Lower leg skin (tissue), 3 donors: ENCODE measurements at regions not wholly inside any gene's neighbourhood (a gene's known extent, or its start where the extent isn't known, plus 50 kb on each side); places are given as distances from the start of the nearest gene placed in this dataset.
"Not testable (repeated sequence)": the region's sequence is repeated elsewhere in the genome, so short reads cannot be mapped to it uniquely, and the experiment has no call there.

Experiments used
- DNase-seq, 2 donors: peaks; one replicate each; pipeline ENCODE4 v3.0.0-alpha.2; 2019; ENCODE audit warnings: low spot score in 2 of 2
- H3K4me3 ChIP-seq: fragments of 200-600 bp; sonication (generic); 2 replicates; pipeline ENCODE4 v1.5.1; 2017; ENCODE audit warnings: mild to moderate bottlenecking, low read depth; ENCODE audit not compliant: poor library complexity, severe bottlenecking
- WGBS, 2 donors: methylation state at CpG; one replicate each; pipeline ENCODE4 v1.1.5; 2018; 5-methylcytosine and 5-hydroxymethylcytosine counted together
- intact Hi-C: fragments of 100-400 bp; cut with DNase I; formaldehyde crosslinking; loops from one replicate; pipeline ENCODE4 v1.15.0; 2023; ENCODE audit warnings: low total_unique reads

DNA sequence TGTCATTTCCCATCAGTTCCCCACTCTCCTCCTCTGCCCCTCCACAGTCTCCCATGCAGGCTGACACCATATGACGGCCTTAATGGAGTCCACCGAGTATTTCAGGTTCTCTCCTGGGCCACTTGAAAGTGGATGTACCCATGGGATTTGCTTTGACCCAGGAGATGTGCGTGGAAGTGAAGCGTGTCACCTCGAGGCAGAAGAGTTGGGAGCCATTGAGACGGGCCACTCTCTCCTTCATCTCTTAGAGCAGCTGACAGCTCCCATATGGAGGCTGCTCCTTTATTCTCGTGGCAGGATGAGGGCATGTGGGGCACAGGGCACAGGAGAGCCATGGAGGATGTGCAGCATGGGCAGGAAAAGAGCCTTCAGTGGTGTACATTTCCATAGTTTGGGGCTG, 144.7 kb upstream of the CRYM start:
- H3K4me3 ChIP-seq, intact Hi-C loops: not testable (repeated sequence)
- DNase-seq = peak in 1 of 2 donors; percentile 61
- WGBS, 2 donors = 85% methylated on average over 5 of the region's 7 CpGs; no CpG with 5 or more reads in 1 of the 2 donors

DNA sequence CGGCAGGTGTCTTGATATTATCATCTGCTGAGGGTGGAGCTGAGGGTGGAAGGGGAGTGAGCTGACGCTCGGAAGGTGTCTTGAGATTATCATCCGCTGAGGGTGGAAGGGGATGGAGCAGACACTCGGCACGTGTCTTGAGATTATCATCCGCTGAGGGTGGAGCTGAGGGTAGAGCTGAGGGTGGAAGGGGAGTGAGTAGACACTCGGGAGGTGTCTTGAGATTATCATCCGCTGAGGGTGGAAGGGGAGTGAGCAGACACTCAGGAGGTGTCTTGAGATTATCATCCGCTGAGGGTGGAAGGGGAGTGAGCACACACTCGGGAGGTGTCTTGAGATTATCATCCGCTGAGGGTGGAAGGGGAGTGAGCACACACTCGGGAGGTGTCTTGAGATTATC, 126.6 kb upstream of the CRYM start:
- DNase-seq, intact Hi-C loops, H3K4me3 ChIP-seq: not testable (repeated sequence)
- WGBS, 2 donors = no CpG with 5 or more reads among the region's 13 CpGs

DNA sequence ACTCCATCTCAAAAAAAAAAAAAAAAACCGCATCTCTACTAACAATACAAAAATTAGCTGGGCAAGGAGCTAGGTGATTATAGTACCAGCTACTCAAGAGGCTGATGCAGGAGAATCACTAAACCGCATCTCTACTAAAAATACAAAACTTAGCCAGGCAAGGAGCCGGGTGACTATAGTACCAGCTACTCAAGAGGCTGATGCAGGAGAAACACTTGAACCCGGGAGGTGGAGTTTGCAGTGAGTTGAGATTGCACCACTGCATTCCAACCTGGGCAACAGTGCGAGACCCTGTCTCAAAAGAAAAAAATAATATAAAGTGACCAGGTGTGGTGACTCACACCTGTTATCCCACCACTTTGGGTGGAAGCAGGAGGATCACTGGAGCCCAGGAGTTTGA, 119.8 kb upstream of the CRYM start:
- H3K4me3 ChIP-seq, intact Hi-C loops, DNase-seq: not testable (repeated sequence)
- WGBS, 2 donors = 93 to 100% methylated on average over 2 of the region's 5 CpGs

DNA sequence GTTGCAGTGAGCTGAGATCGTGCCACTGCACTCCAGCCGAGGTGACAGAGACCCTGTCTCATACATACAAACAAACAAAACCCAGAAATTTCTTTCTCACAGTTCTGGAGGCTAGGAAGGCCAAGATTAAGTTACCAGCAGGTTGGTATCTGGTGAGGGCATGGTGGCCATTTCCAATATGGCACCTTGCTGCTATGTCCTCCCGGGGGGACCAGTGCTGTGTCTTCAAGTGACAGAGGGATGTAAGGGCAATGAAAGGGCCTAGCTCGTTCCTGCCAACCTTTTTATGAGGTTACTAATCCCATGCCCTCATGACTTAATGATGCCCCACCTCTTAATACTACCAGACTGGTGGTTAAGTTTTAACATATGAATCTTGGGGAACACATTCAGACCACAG, 118.5 kb upstream of the CRYM start:
- 100% methylated on average over 2 of the region's 4 CpGs; no CpG with 5 or more reads in 1 of the 2 donors for WGBS, 2 donors
- DNase-seq, intact Hi-C loops, H3K4me3 ChIP-seq: not testable (repeated sequence)

DNA sequence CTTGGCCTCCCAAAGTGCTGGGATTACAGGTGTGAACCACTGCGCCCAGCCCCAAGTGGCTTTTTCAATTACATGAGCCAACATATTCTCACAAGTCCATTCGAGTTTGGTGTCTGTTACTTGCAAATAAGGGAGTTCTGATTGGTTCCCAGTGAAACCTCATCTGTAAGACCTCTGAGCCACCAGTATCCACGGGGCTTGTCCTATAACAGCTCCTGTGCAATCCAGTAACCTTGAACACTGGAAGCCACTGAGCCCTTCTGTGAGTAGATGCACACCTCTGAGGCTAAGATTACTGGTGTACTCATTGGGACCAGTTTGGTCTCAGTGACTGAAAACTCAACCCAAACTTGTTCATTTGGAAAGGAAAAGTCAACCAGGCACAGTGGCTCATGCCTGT, 112.5 kb upstream of the CRYM start:
- DNase-seq, intact Hi-C loops, H3K4me3 ChIP-seq: not testable (repeated sequence)
- WGBS, 2 donors = no CpG with 5 or more reads among the region's 3 CpGs

DNA sequence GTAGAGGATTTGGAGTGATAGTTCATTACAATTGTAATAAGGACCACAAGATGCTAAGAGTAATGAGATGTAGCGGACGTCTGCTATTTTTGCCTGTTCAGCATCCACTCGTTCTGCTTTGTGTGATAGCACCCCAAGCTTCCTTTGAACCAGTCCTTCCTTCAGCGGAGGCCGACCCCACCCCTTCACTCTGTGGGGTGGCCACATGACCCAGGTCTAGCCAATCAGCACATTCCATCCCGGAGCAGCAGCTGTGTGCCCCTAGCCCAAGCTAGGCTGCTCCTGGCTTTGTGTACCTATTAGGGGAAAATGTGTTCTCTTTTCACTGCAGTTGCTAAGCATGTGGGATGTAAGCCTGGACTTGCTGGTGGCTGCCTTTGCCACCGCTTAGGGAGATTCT, 111.8 kb upstream of the CRYM start:
- WGBS, 2 donors = no CpG with 5 or more reads among the region's 7 CpGs
- H3K4me3 ChIP-seq, intact Hi-C loops, DNase-seq: not testable (repeated sequence)

DNA sequence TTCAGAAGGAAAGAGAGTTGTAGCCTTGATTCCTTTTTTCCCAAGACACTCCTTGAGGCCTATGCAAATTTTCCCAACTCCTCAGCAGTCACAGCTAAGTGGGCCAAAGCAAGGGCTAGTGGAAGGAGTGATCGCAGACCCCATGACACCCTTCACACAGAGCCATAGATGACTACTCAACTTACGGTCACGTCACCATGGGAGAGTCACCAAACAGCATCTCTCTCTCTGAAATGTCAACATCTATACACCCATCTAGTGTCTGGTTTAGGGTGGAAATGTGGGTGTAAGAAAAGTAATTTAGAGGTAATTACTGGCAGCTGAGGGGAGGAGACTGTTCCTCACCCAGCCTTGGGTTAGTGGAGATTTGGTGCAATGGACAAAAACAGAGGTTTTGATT, 109.7 kb upstream of the CRYM start:
- 100% methylated on average over 2 of the region's 3 CpGs for WGBS, 2 donors
- intact Hi-C loops, H3K4me3 ChIP-seq, DNase-seq: not testable (repeated sequence)

DNA sequence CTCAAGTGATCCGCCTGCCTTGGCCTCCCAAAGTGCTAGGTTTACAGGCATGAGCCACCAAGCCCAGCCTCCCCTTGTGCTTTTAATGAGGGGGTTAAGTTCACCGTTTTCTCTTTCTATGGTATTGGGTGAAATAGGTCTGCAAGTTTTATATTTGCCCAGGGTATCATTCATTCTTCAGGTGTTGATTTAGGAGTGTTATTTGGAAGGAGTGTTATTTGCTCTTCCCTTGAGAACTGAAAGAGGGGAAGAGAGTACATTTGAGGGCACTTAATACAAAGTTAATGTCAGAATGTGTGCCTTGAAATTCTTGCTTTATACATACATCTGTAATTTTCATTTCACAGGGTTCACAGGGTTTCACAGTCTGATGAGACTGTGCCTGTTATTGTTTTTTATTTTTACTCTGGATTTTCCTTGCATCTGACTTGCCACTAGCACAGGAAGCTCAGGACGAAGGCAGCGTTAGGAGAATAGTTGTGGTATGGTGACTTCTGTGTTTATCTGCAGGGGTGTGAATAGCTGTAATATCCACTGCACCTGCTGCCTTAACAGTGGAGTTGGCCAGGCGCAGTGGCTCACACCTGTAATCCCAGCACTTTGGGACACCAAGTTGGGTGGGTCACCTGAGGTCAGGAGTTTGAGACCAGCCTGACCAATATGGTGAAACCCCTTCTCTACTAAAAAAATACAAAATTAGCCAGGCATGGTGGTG, 108.3 kb upstream of the CRYM start:
- no CpG with 5 or more reads among the region's 5 CpGs for WGBS, 2 donors
- intact Hi-C loops, H3K4me3 ChIP-seq, DNase-seq: not testable (repeated sequence)

DNA sequence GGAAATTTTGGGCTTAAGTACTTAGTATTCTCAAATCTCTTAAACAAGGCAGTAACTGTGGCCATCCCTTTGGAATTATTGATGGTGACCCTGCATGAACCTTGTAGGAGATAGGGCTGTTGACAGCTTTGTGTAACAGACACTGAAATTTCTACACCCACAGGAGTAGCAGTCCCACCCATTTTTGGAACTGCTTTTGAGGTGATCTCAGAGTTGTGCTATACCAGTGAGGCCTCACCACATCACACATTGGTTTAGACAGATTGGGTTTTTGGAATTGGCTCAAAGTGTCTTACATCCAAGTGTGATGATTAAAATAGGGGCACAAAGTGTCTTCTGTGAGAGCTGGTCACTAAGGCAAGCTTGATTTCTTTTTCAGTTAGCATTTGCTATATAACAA, 105.6 kb upstream of the CRYM start:
- intact Hi-C loops, DNase-seq, H3K4me3 ChIP-seq: not testable (repeated sequence)

DNA sequence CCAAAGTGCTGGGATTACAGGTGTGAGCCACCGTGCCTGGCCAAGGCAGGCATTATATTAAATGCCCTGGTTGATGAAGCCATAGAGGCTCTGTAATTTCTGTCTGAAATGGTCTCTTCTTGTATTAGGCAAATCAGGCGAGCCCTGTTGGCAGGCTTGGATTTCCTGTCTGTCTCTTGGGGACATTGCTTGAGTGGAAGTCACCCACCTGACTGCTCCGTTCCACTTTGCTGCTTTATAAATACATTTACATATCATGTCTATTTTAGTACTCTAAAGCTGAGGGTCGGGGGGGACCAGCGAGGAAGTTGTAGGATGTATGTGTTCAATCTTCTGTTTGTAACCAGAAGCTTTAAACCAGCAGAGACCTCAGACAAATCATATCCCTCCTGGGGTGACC, 101.6 kb upstream of the CRYM start:
- WGBS, 2 donors = 94% methylated on average over 4 of the region's 5 CpGs; no CpG with 5 or more reads in 1 of the 2 donors
- DNase-seq, intact Hi-C loops, H3K4me3 ChIP-seq: not testable (repeated sequence)

DNA sequence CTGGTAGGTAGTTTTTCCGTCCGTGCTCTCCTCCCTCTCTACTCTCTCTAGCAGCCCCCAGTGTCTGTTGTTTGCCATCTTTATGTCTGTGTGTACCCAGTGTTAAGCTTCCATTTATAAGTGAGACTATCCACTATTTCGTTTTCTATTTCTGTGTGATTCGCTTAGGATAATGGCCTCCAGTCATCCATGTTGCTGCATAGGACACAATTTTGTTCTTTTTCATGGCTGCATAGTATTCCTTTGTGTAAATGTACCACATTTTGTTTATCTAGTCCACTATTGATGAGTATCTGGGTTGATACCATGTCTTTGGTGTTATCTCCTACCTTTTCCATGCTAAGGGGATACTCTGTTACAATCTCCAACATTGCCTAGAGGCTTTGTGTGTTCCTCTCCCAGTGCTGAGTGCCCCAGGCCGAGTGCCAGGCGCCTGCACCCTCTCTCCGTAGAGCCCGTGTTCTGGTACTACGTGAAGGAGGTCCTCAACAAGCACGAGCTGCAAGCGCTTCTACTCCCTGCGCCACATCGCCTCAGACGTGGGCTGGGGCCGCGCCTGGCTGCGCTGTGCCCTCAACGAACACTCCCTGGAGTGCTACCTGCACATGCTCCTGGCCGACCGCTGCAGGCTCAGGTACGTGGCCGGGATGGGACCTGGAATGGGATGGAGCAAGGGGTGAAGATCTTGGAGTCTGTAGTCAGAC, 98.3 kb upstream of the CRYM start:
- DNase-seq, intact Hi-C loops, H3K4me3 ChIP-seq: not testable (repeated sequence)
- WGBS, 2 donors = 96 to 98% methylated on average over 13 to 14 of the region's 22 CpGs

DNA sequence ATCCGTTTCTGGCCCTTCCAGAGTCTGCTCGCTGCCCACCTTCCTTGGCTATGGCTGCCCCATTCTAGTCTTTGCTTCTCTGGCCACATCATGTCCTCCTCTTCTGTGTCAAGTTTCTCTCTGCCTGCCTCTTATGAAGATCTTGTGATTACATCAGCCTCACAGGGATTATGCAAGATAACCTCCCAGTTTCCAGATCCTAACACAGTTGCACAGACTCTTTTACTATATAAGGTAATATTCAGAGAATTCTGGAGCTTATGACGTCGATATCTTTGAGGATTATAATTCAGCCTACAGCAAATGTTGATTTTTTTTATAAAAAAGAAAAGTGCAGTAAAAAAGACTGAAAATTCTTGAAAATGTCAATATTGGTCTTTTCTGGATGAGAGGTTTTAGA, 97.2 kb upstream of the CRYM start:
- WGBS, 2 donors = 66 to 81% methylated on average over 2 of the region's 4 CpGs
- DNase-seq, H3K4me3 ChIP-seq, intact Hi-C loops: not testable (repeated sequence)

DNA sequence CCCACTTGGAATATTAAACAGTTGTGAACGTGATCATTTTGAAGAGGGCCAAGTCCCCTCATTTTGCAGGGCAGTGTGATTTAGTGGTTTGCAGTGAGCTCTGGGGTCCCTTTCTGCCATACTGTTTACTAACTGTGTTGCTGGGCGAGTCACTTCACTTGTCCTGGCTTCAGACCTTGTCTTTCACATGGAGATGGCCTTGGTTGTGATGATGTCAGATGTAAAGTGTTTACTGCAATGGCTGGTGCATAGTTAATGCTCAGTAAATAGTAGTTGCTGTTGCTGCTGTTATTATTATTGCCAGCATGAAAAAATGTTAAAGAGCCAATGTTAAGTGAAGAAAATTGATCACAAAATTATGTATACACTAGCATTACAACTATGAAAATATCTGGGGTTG, 95.4 kb upstream of the CRYM start:
- H3K4me3 ChIP-seq, intact Hi-C loops, DNase-seq: not testable (repeated sequence)
- 75 to 79% methylated on average over 2 of the region's 2 CpGs for WGBS, 2 donors

DNA sequence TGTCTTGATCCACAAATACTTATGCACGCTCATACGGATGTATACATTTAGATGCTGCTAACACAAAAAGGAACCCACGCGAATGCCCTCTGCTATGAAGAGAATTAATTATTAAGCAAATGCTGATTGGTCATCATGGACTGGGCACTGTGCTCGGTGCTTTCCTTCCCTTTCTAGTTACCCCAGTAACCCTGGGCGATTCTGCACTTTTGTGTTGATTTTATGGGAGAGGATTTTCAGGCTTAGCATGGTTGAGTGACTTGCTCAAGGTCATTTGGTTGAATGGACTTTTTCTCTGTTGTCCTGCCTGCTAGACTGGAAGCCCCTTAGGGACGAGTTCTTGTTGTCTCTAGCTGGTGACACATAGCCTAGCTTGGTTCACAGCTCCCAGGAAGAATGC, 94.8 kb upstream of the CRYM start:
- intact Hi-C loops, H3K4me3 ChIP-seq, DNase-seq: not testable (repeated sequence)
- WGBS, 2 donors = 72 to 89% methylated on average over 6 of the region's 7 CpGs

DNA sequence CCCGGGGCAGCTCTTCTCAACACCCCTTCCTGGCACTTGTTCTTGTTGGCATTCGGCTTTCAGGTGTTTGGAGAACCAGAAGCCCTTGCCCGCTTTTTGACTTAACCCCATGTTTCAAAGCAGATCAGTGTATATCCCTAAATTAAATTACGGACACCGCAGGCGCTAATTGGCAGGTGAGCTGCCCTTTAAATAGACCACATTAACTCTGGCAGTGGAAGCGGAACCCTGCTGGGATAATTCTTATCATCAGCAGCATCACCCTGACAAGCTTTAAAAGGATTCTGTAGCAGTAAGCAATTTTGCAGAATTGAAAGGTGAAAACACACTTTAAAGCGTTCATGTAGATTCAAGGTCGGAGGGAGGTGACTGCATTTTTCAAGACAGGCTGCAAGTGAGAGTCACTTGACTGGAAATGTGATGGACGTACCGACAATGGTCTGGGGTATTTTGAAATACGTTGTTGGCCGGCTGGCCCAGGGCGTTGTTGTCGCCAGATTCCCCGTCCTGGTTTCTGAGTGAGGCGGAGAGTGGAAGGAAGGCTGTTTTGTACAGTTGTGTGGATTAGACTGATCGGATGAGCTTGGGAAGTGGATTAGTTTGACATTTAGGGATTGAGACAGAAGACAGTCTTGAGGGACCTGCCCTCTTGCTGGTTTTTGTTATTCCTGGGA, 94.2 kb upstream of the CRYM start:
- DNase-seq, H3K4me3 ChIP-seq, intact Hi-C loops: not testable (repeated sequence)
- 59 to 62% methylated on average over 14 to 16 of the region's 18 CpGs for WGBS, 2 donors
